HG02981 (cell line): ENCODE measurements at regions not wholly inside any gene's neighbourhood (a gene's known extent, or its start where the extent isn't known, plus 50 kb on each side); places are given as distances from the start of the nearest gene placed in this dataset.
"Not testable (repeated sequence)": the region's sequence is repeated elsewhere in the genome, so short reads cannot be mapped to it uniquely, and the experiment has no call there.

ENCODE experiments used
- ATAC-seq: cut with Tn5 transposase; IDR thresholded peaks from one replicate; pipeline ENCODE4 v1.9.1; 2021; ENCODE audit warnings: mild to moderate bottlenecking, moderate library complexity; ENCODE audit not compliant: unreplicated experiment

DNA sequence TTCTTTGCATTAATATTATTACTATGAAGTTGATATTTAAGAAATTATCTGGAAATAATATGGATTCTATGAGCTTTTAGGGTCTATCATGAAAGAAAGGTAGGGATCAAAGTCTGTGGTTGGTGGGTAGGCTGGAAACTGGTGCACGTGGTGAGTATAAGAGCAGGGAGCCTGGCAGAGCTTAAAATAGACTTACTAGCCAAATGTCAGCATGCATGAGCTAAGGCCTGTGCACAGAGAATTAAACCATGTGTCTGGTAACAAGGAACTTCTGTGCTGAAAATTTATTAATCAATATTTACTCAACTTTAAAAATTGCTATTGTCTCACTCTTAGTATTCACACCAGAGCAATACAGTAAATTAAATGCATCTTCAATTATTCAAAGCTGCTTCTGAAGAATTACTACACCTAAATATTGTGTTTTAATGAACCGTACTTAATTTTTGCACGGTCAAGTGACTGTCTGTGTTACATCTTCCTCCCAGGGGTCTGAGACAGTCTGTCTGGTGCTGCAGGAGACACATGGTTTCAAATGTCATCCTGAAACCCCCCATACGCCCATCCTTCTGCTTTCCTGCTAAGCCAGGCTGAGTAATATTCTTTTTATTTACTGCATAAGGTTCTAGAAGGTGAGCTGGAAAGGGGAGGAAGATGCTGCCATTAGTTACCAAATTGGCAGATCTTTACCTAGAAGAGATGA, 161.0 kb upstream of the NLRP1 start:
- ATAC-seq = no peak

- no peak for ATAC-seq
Observed at GRCh38 chr17:5747276-5747675, 163.0 kb upstream of the NLRP1 start.

DNA sequence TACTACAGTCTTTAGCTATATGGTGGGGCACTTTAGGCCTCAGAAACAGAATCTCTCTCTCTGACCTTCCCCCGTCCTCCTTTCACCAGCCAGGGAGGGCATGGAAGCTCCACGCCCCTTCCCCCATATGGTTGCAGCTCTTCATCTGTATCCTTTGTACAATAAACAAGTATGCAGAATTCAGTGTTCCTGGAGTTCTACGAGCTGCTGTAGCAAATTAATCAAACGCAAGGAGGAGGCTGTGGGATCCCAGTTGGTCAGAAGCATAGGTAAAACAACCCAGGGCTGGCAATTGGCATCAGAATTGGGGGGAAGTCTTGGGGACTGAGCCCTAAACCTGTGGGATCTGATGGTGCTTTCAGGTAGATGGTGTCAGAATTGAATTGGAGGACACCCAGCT, 163.7 kb upstream of the NLRP1 start:
- ATAC-seq = no peak

DNA sequence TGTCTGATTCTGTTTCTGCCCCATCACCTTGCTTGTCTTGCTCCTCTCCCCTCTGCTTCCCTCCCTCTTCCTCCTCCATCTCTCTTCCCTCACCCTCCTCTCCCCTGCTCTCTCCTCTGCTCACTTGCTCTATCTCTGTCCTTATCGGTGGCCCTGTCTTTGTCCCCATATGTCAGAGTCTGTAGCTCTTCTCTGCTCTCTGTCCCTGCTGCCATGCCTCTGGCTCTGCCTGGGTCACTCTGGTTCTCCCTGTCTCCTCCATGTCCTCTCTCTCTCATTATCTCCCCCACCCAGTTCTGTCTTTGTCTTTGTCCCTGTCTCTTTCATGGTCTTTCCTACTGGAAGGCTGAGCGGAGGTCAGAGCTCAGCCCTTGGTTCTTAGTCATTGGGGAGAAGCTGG, 169.1 kb upstream of the NLRP1 start:
- no peak for ATAC-seq

GRCh38 chr17:5757314-5757907, 173.1 kb upstream of the NLRP1 start:
- no peak for ATAC-seq

GRCh38 chr17:5758651-5759050, 174.3 kb upstream of the NLRP1 start:
- ATAC-seq = no peak

DNA sequence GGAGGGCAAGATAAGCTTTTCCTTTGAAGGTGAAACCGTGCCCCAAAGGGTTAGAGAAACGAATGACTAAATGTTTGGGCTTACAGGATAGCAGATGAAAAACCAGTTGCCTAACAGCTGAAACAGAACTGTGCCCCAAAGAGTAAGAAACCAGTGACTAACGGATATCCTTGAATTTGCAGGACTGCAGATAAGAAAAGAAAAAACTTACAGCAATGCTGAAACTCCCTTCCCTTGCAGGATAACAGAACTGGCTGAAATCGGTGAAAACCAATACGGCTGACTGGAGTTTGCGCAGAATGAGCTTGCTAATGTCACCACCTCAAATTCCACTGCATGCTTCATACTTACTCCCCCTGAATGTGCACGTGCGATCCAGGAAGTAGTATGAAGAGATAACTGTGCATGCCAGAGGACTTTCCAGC, 175.2 kb upstream of the NLRP1 start:
- no peak for ATAC-seq

- ATAC-seq = no peak
Observed at GRCh38 chr17:5762191-5762590, 177.9 kb upstream of the NLRP1 start.

GRCh38 chr17:5763595-5764306, 179.4 kb upstream of the NLRP1 start:
- ATAC-seq = no peak

DNA sequence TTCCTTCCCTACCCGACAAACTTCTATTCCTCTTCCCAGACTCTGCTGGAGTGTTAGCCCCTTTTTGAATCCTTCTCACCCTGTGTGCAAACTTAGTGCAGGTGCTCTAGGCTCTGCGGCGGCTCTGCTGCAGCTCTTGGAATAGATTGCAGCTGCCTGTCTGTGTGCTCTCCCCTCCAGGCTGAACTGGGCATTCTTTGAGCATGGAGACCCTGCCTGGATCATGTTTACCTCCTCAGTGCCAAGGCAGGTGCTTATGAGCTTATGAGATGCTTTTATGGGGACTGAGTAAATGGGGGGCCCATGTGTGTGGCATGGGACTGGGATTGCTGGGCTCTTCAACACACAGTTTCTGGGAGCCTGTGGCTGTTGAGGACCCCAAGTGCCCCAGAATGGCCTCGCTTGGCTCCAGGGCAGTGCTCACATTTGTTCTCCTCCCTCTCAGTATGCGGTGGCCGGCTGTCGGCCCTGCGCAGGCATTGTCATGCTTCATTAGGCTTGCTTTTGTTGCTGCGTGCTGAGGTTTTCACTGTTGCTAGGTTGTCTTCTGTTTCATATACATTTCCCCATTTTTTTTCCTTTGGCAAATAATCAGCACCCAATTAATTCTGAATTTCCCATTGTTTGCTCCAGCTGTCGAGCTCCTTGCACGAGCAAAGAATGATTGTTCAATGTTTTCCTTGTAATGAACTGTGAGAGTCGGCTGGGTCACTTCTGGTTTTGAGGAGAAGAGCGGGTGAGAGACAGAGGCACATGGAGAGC, 185.5 kb upstream of the NLRP1 start:
- no peak for ATAC-seq

- no peak for ATAC-seq
Observed at GRCh38 chr17:5770441-5771270, 186.3 kb upstream of the NLRP1 start.

GRCh38 chr17:5771271-5771577, 186.9 kb upstream of the NLRP1 start:
- not testable (repeated sequence) for ATAC-seq

DNA sequence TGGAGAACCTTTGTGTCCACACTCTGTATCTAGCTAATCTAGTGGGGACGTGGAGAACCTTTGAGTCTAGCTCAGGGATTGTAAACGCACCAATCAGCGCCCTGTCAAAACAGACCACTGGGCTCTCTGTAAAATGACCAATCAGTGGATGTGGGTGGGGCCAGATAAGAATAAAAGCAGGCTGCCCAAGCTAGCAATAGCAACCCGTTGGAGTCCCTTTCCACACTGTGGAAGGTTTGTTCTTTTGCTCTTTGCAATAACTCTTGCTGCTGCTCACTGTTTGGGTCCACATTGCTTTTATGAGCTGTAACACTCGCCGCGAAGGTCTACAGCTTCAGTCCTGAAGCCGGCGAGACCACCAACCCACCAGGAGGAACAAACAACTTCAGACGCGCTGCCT, 187.7 kb upstream of the NLRP1 start:
- ATAC-seq = not testable (repeated sequence)

GRCh38 chr17:5772720-5773119, 188.4 kb upstream of the NLRP1 start:
- ATAC-seq = no peak

DNA sequence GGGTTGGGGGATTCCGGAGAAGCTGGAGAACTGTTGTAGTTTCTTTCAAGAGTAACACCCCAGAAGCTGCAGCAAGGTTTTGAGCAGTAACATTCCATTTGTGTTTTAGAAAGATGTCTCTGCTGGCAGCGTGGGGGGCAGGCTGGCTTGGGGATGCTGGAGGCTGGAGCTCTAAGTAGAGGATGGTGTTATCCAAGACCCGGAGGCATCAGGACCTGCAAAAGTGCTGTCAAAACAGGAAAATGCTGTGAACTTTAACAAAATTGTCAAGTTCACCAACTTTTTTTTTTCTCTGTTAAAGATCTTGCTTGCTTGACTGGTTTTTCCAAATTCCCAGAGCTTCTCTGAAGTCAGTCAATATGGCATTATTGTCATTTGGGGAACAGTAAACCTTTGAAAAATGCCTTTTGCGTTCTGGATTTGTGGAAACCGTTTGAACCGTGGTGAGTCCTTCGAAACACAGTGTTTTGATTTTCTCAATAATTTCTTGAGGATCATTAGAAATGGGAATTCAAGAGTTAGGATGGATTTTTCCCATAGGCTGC, 189.6 kb upstream of the NLRP1 start:
- ATAC-seq = no peak

DNA sequence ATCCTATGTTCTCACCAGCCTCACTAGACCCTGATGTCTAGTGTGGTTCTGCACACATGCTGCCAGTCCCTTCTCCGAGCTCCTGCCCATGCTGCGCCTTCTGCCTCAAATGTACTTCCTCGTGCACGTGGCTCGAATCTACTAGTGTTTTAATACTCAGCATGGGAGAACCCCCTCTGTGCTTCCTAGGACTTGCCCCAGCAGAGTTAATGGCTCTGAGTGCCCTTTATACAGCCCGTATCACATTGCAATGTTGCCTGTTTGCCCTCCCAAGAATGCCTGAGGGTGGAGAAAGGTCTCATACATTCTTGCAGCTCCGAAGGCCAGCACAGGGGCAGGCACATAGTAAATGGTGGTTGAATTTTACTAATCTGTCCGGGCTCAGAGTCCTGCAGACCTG, 190.8 kb upstream of the NLRP1 start:
- no peak for ATAC-seq

DNA sequence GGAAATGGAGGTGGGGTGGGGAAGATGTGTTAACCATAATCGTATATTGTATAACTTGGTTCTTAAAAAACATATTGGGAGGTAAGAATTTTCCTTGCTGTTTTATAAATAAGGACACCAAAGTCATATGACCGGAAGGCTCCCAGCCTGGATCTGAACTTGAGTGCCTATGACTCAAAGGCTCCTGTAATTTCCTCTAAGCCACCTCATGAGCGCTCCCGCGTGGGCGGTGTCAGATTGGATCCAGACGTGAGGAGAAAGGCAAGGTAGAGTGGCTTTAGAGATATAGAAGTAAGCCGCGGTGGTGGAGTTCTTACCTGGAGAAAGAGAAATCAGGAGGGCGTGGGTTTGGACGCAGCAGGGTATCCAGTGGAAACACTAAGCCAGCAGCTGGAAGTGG, 196.2 kb upstream of the NLRP1 start:
- ATAC-seq = no peak

GRCh38 chr17:5781236-5781927, 197.1 kb upstream of the NLRP1 start:
- no peak for ATAC-seq

- no peak for ATAC-seq
Observed at GRCh38 chr17:5783269-5783668, 199.0 kb upstream of the NLRP1 start.

- ATAC-seq = no peak
Observed at GRCh38 chr17:5783851-5784250, 199.5 kb upstream of the NLRP1 start.
